H1 (cell line): ENCODE measurements at regions not wholly inside any gene's neighbourhood (a gene's known extent, or its start where the extent isn't known, plus 50 kb on each side); places are given as distances from the start of the nearest gene placed in this dataset.

Experiments
- CTCF ChIA-PET: fragments of 300-600 bp; sonication (Branson Sonifier 250); formaldehyde crosslinking; loops from one replicate; lab custom pipeline; 2021; ENCODE audit not compliant: partially characterized antibody; lab: Charles Lee
- POLR2A ChIA-PET: fragments of 300-600 bp; sonication (Branson Sonifier 250); formaldehyde crosslinking; loops from one replicate; lab custom pipeline; 2021; ENCODE audit warnings: inconsistent platforms; ENCODE audit not compliant: partially characterized antibody; lab: Charles Lee
- DNase-seq, 2 experiments: peaks; one replicate each; pipeline versions ENCODE4 v3.0.0 to v3.0.0-alpha.2; 2010 to 2022; ENCODE audit warnings: low spot score in 2 of 2, low read depth in 1 of 2, mixed read lengths in 1 of 2
- FAIRE-seq: peaks from 2 replicates; lab custom pipeline; 2011; peaks lifted over from hg19 to GRCh38; lab: Jason Lieb, UNC
- H2AFZ ChIP-seq: 2 replicates; pipeline ENCODE4 v1.8.1; 2012; ENCODE audit warnings: low read length, inconsistent platforms
- H2AK5ac ChIP-seq: 2 replicates; pipeline ENCODE4 v1.6.1; 2013; ENCODE audit warnings: low read depth, low read length
- H2BK120ac ChIP-seq: replicated peaks from 2 replicates; pipeline ENCODE3; 2013; ENCODE audit warnings: low read depth, low read length, inconsistent platforms
- H2BK12ac ChIP-seq: 2 replicates; pipeline ENCODE4 v1.6.1; 2013; ENCODE audit warnings: low read depth, low read length
- H2BK15ac ChIP-seq: 2 replicates; pipeline ENCODE4 v1.6.1; 2013; ENCODE audit warnings: low read length
- H2BK20ac ChIP-seq: 2 replicates; pipeline ENCODE4 v1.6.1; 2013; ENCODE audit warnings: low read length
- H2BK5ac ChIP-seq: 2 replicates; pipeline ENCODE4 v1.6.1; 2013; ENCODE audit warnings: low read depth, low read length
- H3K14ac ChIP-seq: 2 replicates; pipeline ENCODE4 v1.6.1; 2013; ENCODE audit warnings: inconsistent platforms; ENCODE audit not compliant: insufficient read length
- H3K18ac ChIP-seq: 2 replicates; pipeline ENCODE4 v1.6.1; 2013; ENCODE audit warnings: low read length; ENCODE audit errors: extremely low read depth
- H3K23ac ChIP-seq: 2 replicates; pipeline ENCODE4 v1.6.1; 2013; ENCODE audit warnings: inconsistent platforms; ENCODE audit not compliant: insufficient read length
- H3K23me2 ChIP-seq: 2 replicates; pipeline ENCODE4 v1.6.1; 2013; ENCODE audit warnings: low read depth, low read length
- H3K27ac ChIP-seq: 2 replicates; pipeline ENCODE4 v1.6.1; 2011; ENCODE audit warnings: low read depth, low read length, inconsistent platforms
- H3K27me3 ChIP-seq, 4 experiments: replicated peaks in 1 of 4; 1 replicate in 1 of 4; 2 replicates in 3 of 4; pipeline versions ENCODE4 v1.6.1 to v1.8.1; 2011 to 2013; ENCODE audit warnings: low read length in 3 of 4, mild to moderate bottlenecking in 3 of 4, inconsistent platforms in 2 of 4, mixed read lengths in 2 of 4, moderate library complexity in 1 of 4; ENCODE audit not compliant: control insufficient read depth in 3 of 4, insufficient read depth in 3 of 4; ENCODE audit errors: extremely low read depth in 1 of 4
- H3K36me3 ChIP-seq, 4 experiments: 2 replicates each; pipeline versions ENCODE4 v1.6.1 to v1.8.1; 2011 to 2013; ENCODE audit warnings: mild to moderate bottlenecking in 4 of 4, low read length in 3 of 4, moderate library complexity in 2 of 4, control low read depth in 1 of 4, inconsistent platforms in 1 of 4; ENCODE audit not compliant: insufficient read depth in 4 of 4, control insufficient read depth in 2 of 4
- H3K4ac ChIP-seq: replicated peaks from 2 replicates; pipeline ENCODE3; 2013; ENCODE audit warnings: low read length, low read depth, mixed read lengths, inconsistent platforms; ENCODE audit not compliant: insufficient read length
- H3K4me1 ChIP-seq, 4 experiments: replicated peaks in 1 of 4; 1 replicate in 1 of 4; 2 replicates in 3 of 4; pipeline versions ENCODE4 v1.6.1 to v1.8.1; 2011 to 2013; ENCODE audit warnings: low read length in 3 of 4, inconsistent platforms in 2 of 4, mixed read lengths in 1 of 4; ENCODE audit not compliant: insufficient read depth in 4 of 4, control insufficient read depth in 3 of 4
- H3K4me2 ChIP-seq, 2 experiments: 2 replicates each; pipeline versions ENCODE4 v1.6.1 to v1.8.1; 2011 to 2013; ENCODE audit warnings: low read depth in 2 of 2, low read length in 2 of 2, control low read depth in 1 of 2, inconsistent platforms in 1 of 2, mild to moderate bottlenecking in 1 of 2; ENCODE audit not compliant: insufficient read depth in 1 of 2
- H3K4me3 ChIP-seq, 4 experiments: fragments of 200-600, 300-600 bp in 1 of 4; sonication (generic), shearing (Covaris generic), sonication (Bioruptor Twin) in 1 of 4; 2 replicates each; pipeline versions ENCODE4 v1.5.1 to v1.8.1; 2011 to 2016; ENCODE audit warnings: low read length in 4 of 4, low read depth in 3 of 4, control low read depth in 2 of 4, inconsistent platforms in 2 of 4, mild to moderate bottlenecking in 2 of 4, mixed read lengths in 1 of 4, moderate library complexity in 1 of 4; ENCODE audit not compliant: insufficient read depth in 2 of 4; ENCODE audit errors: extremely low read depth in 1 of 4
- H3K56ac ChIP-seq: replicated peaks from 2 replicates; pipeline ENCODE3; 2013; ENCODE audit warnings: low read depth, mild to moderate bottlenecking, mixed read lengths, low read length, inconsistent platforms; ENCODE audit not compliant: insufficient read length
- H3K79me1 ChIP-seq: 2 replicates; pipeline ENCODE4 v1.6.1; 2013; ENCODE audit warnings: low read depth, low read length, control low read depth
- H3K79me2 ChIP-seq, 2 experiments: 2 replicates each; pipeline versions ENCODE4 v1.6.1 to v1.8.1; 2012 to 2013; ENCODE audit warnings: low read length in 2 of 2, mild to moderate bottlenecking in 2 of 2, inconsistent platforms in 1 of 2; ENCODE audit not compliant: insufficient read depth in 2 of 2, control insufficient read depth in 1 of 2
- H3K9ac ChIP-seq, 4 experiments: replicated peaks in 1 of 4; 1 replicate in 1 of 4; 2 replicates in 3 of 4; pipeline versions ENCODE4 v1.6.1 to v1.8.1; 2011 to 2013; ENCODE audit warnings: low read depth in 3 of 4, low read length in 3 of 4, control low read depth in 2 of 4, mild to moderate bottlenecking in 2 of 4, moderate library complexity in 2 of 4, inconsistent platforms in 1 of 4; ENCODE audit errors: extremely low read depth in 1 of 4
- H3K9me3 ChIP-seq, 2 experiments: 2 replicates each; pipeline versions ENCODE4 v1.6.1 to v1.8.1; 2012 to 2013; ENCODE audit warnings: mild to moderate bottlenecking in 2 of 2, moderate library complexity in 2 of 2, control low read depth in 1 of 2, inconsistent platforms in 1 of 2, low read depth in 1 of 2, low read length in 1 of 2, mixed read lengths in 1 of 2; ENCODE audit not compliant: insufficient read depth in 2 of 2
- H4K20me1 ChIP-seq, 2 experiments: replicated peaks in 1 of 2; 2 replicates each; pipeline versions ENCODE3 to v1.8.1; 2011 to 2013; ENCODE audit warnings: inconsistent platforms in 2 of 2, low read length in 2 of 2, mild to moderate bottlenecking in 1 of 2; ENCODE audit not compliant: insufficient read depth in 2 of 2, control insufficient read depth in 1 of 2
- H4K5ac ChIP-seq: 2 replicates; pipeline ENCODE4 v1.6.1; 2013; ENCODE audit warnings: low read length, low read depth, mixed read lengths, inconsistent platforms; ENCODE audit not compliant: insufficient read length
- H4K8ac ChIP-seq: 2 replicates; pipeline ENCODE4 v1.8.0; 2013; ENCODE audit warnings: mild to moderate bottlenecking, moderate library complexity, low read length, inconsistent platforms; ENCODE audit not compliant: insufficient read depth; ENCODE audit errors: extremely low read depth
- H4K91ac ChIP-seq: replicated peaks from 2 replicates; pipeline ENCODE3; 2013; ENCODE audit warnings: low read length, mixed read lengths, inconsistent platforms; ENCODE audit not compliant: insufficient read length
- BCL11A ChIP-seq, 2 experiments: IDR thresholded peaks; one replicate each; pipeline ENCODE4 v1.6.1; 2011; ENCODE audit warnings: low read depth in 2 of 2, low read length in 2 of 2, mild to moderate bottlenecking in 2 of 2
- BRCA1 ChIP-seq: IDR thresholded peaks from 2 replicates; pipeline ENCODE4 v1.6.1; 2012; ENCODE audit warnings: low read depth, low read length, improper control_type of control experiment
- CREB1 ChIP-seq: IDR thresholded peaks from 2 replicates; pipeline ENCODE4 v1.6.1; 2012; ENCODE audit warnings: inconsistent platforms
- E2F6 ChIP-seq: IDR thresholded peaks from 2 replicates; pipeline ENCODE4 v1.6.1; 2012; ENCODE audit warnings: inconsistent platforms
- PHF8 ChIP-seq: fragments of 200-600 bp; sonication (generic); conservative IDR thresholded peaks from 2 replicates; pipeline ENCODE4 v1.7.1; 2012; ENCODE audit warnings: low read depth, mild to moderate bottlenecking, inconsistent platforms, low read length, moderate library complexity
- SP2 ChIP-seq: IDR thresholded peaks from 2 replicates; pipeline ENCODE4 v1.6.1; 2012; ENCODE audit warnings: mild to moderate bottlenecking, low read length, inconsistent platforms
- SP4 ChIP-seq: IDR thresholded peaks from 2 replicates; pipeline ENCODE4 v1.6.1; 2012; ENCODE audit warnings: low read length, inconsistent platforms
- WGBS, 2 experiments: shearing (Covaris generic) in 1 of 2; methylation state at CpG; one replicate each; pipeline versions ENCODE4 v1.1.6 to v1.1.7; 2013 to 2015; ENCODE audit warnings: low lambda C conversion rate in 2 of 2, mixed read lengths in 2 of 2, inconsistent platforms in 1 of 2, low coverage in 1 of 2, missing lambda C conversion rate in 1 of 2; ENCODE audit not compliant: insufficient replicate concordance in 2 of 2, insufficient coverage in 1 of 2, insufficient read length in 1 of 2; ENCODE audit errors: extremely low coverage in 1 of 2, missing lambda C conversion rate in 1 of 2; 5-methylcytosine and 5-hydroxymethylcytosine counted together
- TF ChIP-seq, protein P1 (sequence below): IDR thresholded peaks from 2 replicates; pipeline ENCODE4 v1.6.1; 2012; ENCODE audit warnings: low read length, inconsistent platforms

- H3K79me2 ChIP-seq: no peaks in the 10 kb centered on the region
- H3K4me3 ChIP-seq: no peak overlapping the region
- H3K23me2 ChIP-seq: no peaks in the 10 kb centered on the region
- POLR2A ChIA-PET: no interaction called here
- H3K4ac ChIP-seq: no peak overlapping the region
- CTCF ChIA-PET: no interaction called here
- H3K4me1 ChIP-seq: no peaks in the 10 kb centered on the region
- no peak overlapping the region for H3K9ac ChIP-seq
- H3K27me3 ChIP-seq: no peaks in the 10 kb centered on the region
- no peak overlapping the region for H2BK120ac ChIP-seq
- H2BK12ac ChIP-seq: no peak overlapping the region
- FAIRE-seq: no peak
- no peak overlapping the region for H4K8ac ChIP-seq
- no peak overlapping the region for H2AK5ac ChIP-seq
- H3K56ac ChIP-seq: no peak overlapping the region
- no peaks in the 10 kb centered on the region for H3K36me3 ChIP-seq
- no peak overlapping the region for H3K18ac ChIP-seq
- H4K5ac ChIP-seq: no peak overlapping the region
- no peak overlapping the region for H3K14ac ChIP-seq
- no peaks in the 10 kb centered on the region for H3K79me1 ChIP-seq
- DNase-seq: no peak
- no peaks in the 10 kb centered on the region for H3K9me3 ChIP-seq
- H3K23ac ChIP-seq: no peak overlapping the region
- no peak overlapping the region for H2BK20ac ChIP-seq
- no peak overlapping the region for H2AFZ ChIP-seq
- H2BK15ac ChIP-seq: no peak overlapping the region
- no peak overlapping the region for H2BK5ac ChIP-seq
- 95% methylated on average over 1 of the region's 1 CpG; no CpG with 5 or more reads in 1 of the 2 experiments for WGBS, 2 experiments
- H3K4me2 ChIP-seq: no peak overlapping the region
- H3K27ac ChIP-seq: no peak overlapping the region
- H4K20me1 ChIP-seq: no peaks in the 10 kb centered on the region
- no peak overlapping the region for H4K91ac ChIP-seq
- TF ChIP-seq E2F6 (no peak), SP4 (no peak), BRCA1 (no peak), CREB1 (no peak), PHF8 (no peak), BCL11A (IDR thresholded peaks at IDR 0.05; ENCODE audit: low read depth in 2 of 2, low read length in 2 of 2) (no peak), SP2 (no peak)
- TF ChIP-seq, protein P1, sequence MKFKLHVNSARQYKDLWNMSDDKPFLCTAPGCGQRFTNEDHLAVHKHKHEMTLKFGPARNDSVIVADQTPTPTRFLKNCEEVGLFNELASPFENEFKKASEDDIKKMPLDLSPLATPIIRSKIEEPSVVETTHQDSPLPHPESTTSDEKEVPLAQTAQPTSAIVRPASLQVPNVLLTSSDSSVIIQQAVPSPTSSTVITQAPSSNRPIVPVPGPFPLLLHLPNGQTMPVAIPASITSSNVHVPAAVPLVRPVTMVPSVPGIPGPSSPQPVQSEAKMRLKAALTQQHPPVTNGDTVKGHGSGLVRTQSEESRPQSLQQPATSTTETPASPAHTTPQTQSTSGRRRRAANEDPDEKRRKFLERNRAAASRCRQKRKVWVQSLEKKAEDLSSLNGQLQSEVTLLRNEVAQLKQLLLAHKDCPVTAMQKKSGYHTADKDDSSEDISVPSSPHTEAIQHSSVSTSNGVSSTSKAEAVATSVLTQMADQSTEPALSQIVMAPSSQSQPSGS: no peak
These were observed 631.7 kb downstream of the RPS29 start for GRCh38 chr14:48954446-48954845.
